ENCODE measurements at regions not wholly inside any gene's neighbourhood (a gene's known extent, or its start where the extent isn't known, plus 50 kb on each side); places are given as distances from the start of the nearest gene placed in this dataset.

- no peak for TF ChIP-seq EZH2phosphoT487 (IDR thresholded peaks at IDR 0.05; ENCODE audit: borderline replicate concordance)
- TF ChIP-seq CTCF (conservative IDR thresholded peaks at IDR 0.05; ENCODE audit: low read length): no peak
Observed at GRCh38 chr6:44049989-44050871, 77.0 kb downstream of the MRPL14 start.
